Thyroid gland (tissue), 4 donors: ENCODE measurements at regions not wholly inside any gene's neighbourhood (a gene's known extent, or its start where the extent isn't known, plus 50 kb on each side); places are given as distances from the start of the nearest gene placed in this dataset.
"Not testable (repeated sequence)": the region's sequence is repeated elsewhere in the genome, so short reads cannot be mapped to it uniquely, and the experiment has no call there.

Experiments used
- CTCF ChIP-seq, 6 experiments: fragments of 200-600 bp in 3 of 6; fragments of 450-650 bp in 3 of 6; sonication (generic) in 3 of 6; IDR thresholded peaks; one replicate each; pipeline ENCODE4 v1.5.1; 2016 to 2019; ENCODE audit warnings: antibody characterized with exemption in 6 of 6, mild to moderate bottlenecking in 2 of 6, inconsistent platforms in 1 of 6, moderate library complexity in 1 of 6
- POLR2A ChIP-seq, 2 donors: fragments of 450-650 bp; IDR thresholded peaks; one replicate each; pipeline ENCODE4 v1.6.1; 2017; ENCODE audit warnings: antibody characterized with exemption in 2 of 2, mild to moderate bottlenecking in 2 of 2, moderate library complexity in 1 of 2

DNA sequence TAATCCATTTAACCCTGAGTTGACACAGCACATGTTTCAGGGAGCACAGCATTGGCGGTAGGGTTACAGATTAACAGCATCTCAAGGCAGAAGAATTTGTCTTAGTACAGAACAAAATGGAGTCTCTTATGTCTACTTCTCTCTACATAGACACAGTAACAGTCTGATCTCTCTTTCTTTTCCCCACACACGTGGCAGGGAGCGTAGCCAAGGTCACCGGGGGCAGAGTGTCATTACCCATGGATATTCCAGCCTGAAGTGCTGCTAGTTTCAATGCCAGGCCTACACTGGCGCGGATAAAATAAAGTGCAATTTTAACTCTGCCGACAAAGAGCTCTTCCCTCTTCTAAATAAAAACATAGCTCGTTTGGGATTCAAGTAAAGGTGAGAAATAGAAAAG, 366.3 kb upstream of the SGCG start:
- TF ChIP-seq CTCF, POLR2A (IDR thresholded peaks at IDR 0.05): not testable (repeated sequence)
